Spleen (tissue), 11 donors: ENCODE measurements at regions not wholly inside any gene's neighbourhood (a gene's known extent, or its start where the extent isn't known, plus 50 kb on each side); places are given as distances from the start of the nearest gene placed in this dataset.

Experiments used
- DNase-seq: peaks from one replicate; pipeline ENCODE4 v3.0.0-alpha.2; 2020
- H3K27ac ChIP-seq, 8 donors: fragments of 200-600 bp; sonication (generic) in 7 of 8; 1 replicate in 4 of 8; 2 replicates in 4 of 8; pipeline versions ENCODE4 v1.5.0 to v1.8.0; 2016 to 2021; ENCODE audit warnings: inconsistent platforms in 4 of 8, mild to moderate bottlenecking in 4 of 8, moderate library complexity in 1 of 8
- H3K27me3 ChIP-seq, 7 donors: fragments of 200-600 bp; sonication (generic) in 6 of 7; replicated peaks in 1 of 7; 1 replicate in 4 of 7; 2 replicates in 3 of 7; pipeline versions ENCODE4 v1.5.0 to v1.8.0; 2016 to 2021; ENCODE audit warnings: inconsistent platforms in 3 of 7, mild to moderate bottlenecking in 1 of 7
- H3K36me3 ChIP-seq, 6 donors: fragments of 200-600 bp; sonication (generic) in 5 of 6; 1 replicate in 4 of 6; 2 replicates in 2 of 6; pipeline versions ENCODE4 v1.5.0 to v1.8.0; 2016 to 2021; ENCODE audit warnings: inconsistent platforms in 2 of 6
- H3K4me1 ChIP-seq, 6 donors: fragments of 200-600 bp; sonication (generic) in 5 of 6; 1 replicate in 3 of 6; 2 replicates in 3 of 6; pipeline versions ENCODE4 v1.5.0 to v1.8.0; 2016 to 2021; ENCODE audit warnings: inconsistent platforms in 3 of 6
- H3K4me3 ChIP-seq, 8 donors: fragments of 200-600 bp; sonication (generic) in 7 of 8; 1 replicate in 4 of 8; 2 replicates in 4 of 8; pipeline versions ENCODE4 v1.5.0 to v1.8.0; 2016 to 2021; ENCODE audit warnings: inconsistent platforms in 4 of 8, mild to moderate bottlenecking in 4 of 8, moderate library complexity in 2 of 8
- H3K9me3 ChIP-seq, 8 donors: fragments of 200-600 bp; sonication (generic) in 7 of 8; 1 replicate in 4 of 8; 2 replicates in 4 of 8; pipeline versions ENCODE4 v1.5.0 to v1.8.0; 2016 to 2021; ENCODE audit warnings: inconsistent platforms in 4 of 8
- POLR2A ChIP-seq, 3 donors: fragments of 450-650 bp; IDR thresholded peaks; one replicate each; pipeline ENCODE4 v1.5.1; 2017; ENCODE audit warnings: antibody characterized with exemption in 3 of 3, mild to moderate bottlenecking in 1 of 3
- POLR2AphosphoS5 ChIP-seq, 3 donors: sonication (generic); formaldehyde crosslinking; IDR thresholded peaks; one replicate each; pipeline ENCODE4 v1.5.1; 2017; ENCODE audit warnings: antibody characterized with exemption in 3 of 3
- WGBS, 5 donors: extraction: QIAGEN DNeasy Blood & Tissue Kit in 3 of 5; methylation state at CpG; one replicate each; pipeline versions ENCODE4 v1.1.5 to v1.1.7; 2013 to 2018; 5-methylcytosine and 5-hydroxymethylcytosine counted together
- intact Hi-C: fragments of 100-400 bp; cut with DNase I; formaldehyde crosslinking; loops from one replicate; pipeline ENCODE4 v1.15.0; 2023; ENCODE audit warnings: low total_unique reads
- TF ChIP-seq, protein P1 (sequence below), 11 experiments: fragments of 200-600 bp in 7 of 11; fragments of 450-650 bp in 4 of 11; sonication (generic) in 4 of 11; IDR thresholded peaks in 8 of 11; conservative IDR thresholded peaks in 3 of 11; 1 replicate in 7 of 11; 2 replicates in 4 of 11; pipeline versions ENCODE4 v1.4.0 to v1.8.0; 2016 to 2021; ENCODE audit warnings: antibody characterized with exemption in 11 of 11, inconsistent platforms in 4 of 11, mild to moderate bottlenecking in 1 of 11
- donor health status: healthy with polysubstance abuse.
- donor health status: DM: no; HTN: no; CAD: no; lungs with moderate emphysema.
- donor health status: DM: no; HTN: no; CAD: no.
- donor health status: Bipolar disorder and iron deficiency.
- donor health status: healthy.
- donor health status: DM: no; HTN: no; CAD: no.
- donor health status: DM: yes; HTN: yes; CAD: no.

DNA sequence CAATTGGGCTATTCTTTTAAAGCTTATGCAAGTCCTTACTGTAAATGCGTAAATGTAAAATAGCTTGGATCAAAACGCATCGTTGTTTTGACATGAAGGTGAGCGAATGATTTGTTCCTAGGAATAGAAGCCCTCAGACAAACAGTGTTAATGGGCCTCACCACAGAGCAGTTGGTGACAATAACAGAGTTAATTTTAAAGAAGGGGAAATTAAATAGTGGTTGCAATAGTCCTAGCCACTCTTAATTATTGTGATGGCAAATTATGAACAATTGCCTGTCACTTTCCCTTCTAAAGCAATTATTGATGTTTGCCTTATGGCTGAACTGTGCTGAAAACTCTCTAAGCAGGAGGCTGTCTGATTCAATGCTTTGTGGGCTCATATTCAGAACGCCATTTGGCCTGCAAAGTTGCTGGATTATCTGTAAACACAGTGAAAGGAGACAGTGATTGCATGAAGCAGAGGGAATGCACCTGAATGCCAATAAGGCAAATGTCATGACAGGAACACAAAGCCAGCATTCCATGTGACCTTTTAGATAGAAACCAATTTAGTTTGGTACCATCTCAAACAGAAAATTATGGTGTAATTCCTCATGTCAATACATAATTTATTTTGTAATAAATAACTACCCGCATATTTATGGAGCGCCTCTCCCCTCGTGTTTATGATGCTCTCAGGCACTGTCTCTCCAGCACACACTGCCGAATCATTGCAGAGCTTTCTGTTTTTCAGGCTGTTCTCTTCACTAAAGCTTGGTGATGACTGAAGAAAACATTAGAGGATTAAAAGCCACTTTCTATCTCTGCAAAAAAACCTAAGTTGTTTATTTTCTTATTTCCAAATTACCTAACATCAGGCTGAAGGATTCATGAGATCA is 387.5 kb downstream of the HACE1 start:
- 68 to 75% (median 73%) methylated on average over 9 of the region's 9 CpGs for WGBS, 5 donors
- Histone ChIP-seq H3K9me3 (no peaks in the 10 kb centered on the region), H3K4me3 (no peak overlapping the region), H3K27me3 (no peaks in the 10 kb centered on the region), H3K27ac (no peak overlapping the region), H3K36me3 (no peaks in the 10 kb centered on the region), H3K4me1 (no peaks in the 10 kb centered on the region)
- no peak for DNase-seq
- TF ChIP-seq POLR2A (IDR thresholded peaks at IDR 0.05), result no peak
- TF ChIP-seq, protein P1, sequence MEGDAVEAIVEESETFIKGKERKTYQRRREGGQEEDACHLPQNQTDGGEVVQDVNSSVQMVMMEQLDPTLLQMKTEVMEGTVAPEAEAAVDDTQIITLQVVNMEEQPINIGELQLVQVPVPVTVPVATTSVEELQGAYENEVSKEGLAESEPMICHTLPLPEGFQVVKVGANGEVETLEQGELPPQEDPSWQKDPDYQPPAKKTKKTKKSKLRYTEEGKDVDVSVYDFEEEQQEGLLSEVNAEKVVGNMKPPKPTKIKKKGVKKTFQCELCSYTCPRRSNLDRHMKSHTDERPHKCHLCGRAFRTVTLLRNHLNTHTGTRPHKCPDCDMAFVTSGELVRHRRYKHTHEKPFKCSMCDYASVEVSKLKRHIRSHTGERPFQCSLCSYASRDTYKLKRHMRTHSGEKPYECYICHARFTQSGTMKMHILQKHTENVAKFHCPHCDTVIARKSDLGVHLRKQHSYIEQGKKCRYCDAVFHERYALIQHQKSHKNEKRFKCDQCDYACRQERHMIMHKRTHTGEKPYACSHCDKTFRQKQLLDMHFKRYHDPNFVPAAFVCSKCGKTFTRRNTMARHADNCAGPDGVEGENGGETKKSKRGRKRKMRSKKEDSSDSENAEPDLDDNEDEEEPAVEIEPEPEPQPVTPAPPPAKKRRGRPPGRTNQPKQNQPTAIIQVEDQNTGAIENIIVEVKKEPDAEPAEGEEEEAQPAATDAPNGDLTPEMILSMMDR (IDR thresholded peaks at IDR 0.05 in 8 of 11, conservative IDR thresholded peaks at IDR 0.05 in 3 of 11), result no peak
- intact Hi-C loops, result no loop called here

GRCh38 chr6:104466306-104466705 is 393.4 kb downstream of the HACE1 start:
- H3K27ac ChIP-seq, result no peak overlapping the region
- TF ChIP-seq POLR2AphosphoS5 (IDR thresholded peaks at IDR 0.05), result no peak
- no peak for TF ChIP-seq POLR2A (IDR thresholded peaks at IDR 0.05)
- TF ChIP-seq, protein P1 (IDR thresholded peaks at IDR 0.05 in 8 of 11, conservative IDR thresholded peaks at IDR 0.05 in 3 of 11), result no peak
- intact Hi-C loops, result no loop called here
- no peak overlapping the region for H3K4me3 ChIP-seq
- no peak for DNase-seq
- H3K4me1 ChIP-seq, result no peaks in the 10 kb centered on the region
- H3K9me3 ChIP-seq, result no peaks in the 10 kb centered on the region
- H3K27me3 ChIP-seq, result no peaks in the 10 kb centered on the region
- no peaks in the 10 kb centered on the region for H3K36me3 ChIP-seq

- no peaks in the 10 kb centered on the region for H3K36me3 ChIP-seq
- H3K9me3 ChIP-seq, result no peaks in the 10 kb centered on the region
- DNase-seq, result no peak
- H3K4me1 ChIP-seq, result no peaks in the 10 kb centered on the region
- no peaks in the 10 kb centered on the region for H3K27me3 ChIP-seq
- WGBS, 5 donors, result 53 to 64% (median 57%) methylated on average over 6 of the region's 6 CpGs
- H3K27ac ChIP-seq, result no peak overlapping the region
- H3K4me3 ChIP-seq, result no peak overlapping the region
- intact Hi-C loops, result no loop called here
- no peak for TF ChIP-seq POLR2AphosphoS5 (IDR thresholded peaks at IDR 0.05)
- TF ChIP-seq, protein P1 (IDR thresholded peaks at IDR 0.05 in 8 of 11, conservative IDR thresholded peaks at IDR 0.05 in 3 of 11), result no peak
- no peak for TF ChIP-seq POLR2A (IDR thresholded peaks at IDR 0.05)
These were observed 396.7 kb downstream of the HACE1 start for GRCh38 chr6:104462811-104463599.
